K562 (cell line): ENCODE measurements at regions not wholly inside any gene's neighbourhood (a gene's known extent, or its start where the extent isn't known, plus 50 kb on each side); places are given as distances from the start of the nearest gene placed in this dataset.

Experiments
- ATAC-seq: fragments of 200-7000 bp; cut with Tn5 transposase; 3 replicates; pipeline ENCODE4 v1.9.1; 2020; ENCODE audit warnings: moderate library complexity
- BruUV-seq: library from RNA; stranded (reverse); fragments of 400-500 nt; replicated peaks from 2 replicates; lab custom pipeline; 2021; lab: Mats Ljungman, UMichigan
- CTCF ChIA-PET: fragments of 300-600 bp; formaldehyde crosslinking; extraction: SDS; loops from one replicate; lab custom pipeline; 2021; ENCODE audit warnings: low intra/inter-chr PET ratio; lab: Yijun Ruan, JAX
- POLR2A ChIA-PET: fragments of 300-600, 350-650 bp; sonication (Branson Sonifier 250); formaldehyde crosslinking; extraction: SDS; loops from one replicate; lab custom pipeline; 2021; ENCODE audit warnings: antibody characterized with exemption, inconsistent platforms; lab: Yijun Ruan, JAX
- DNase-seq, 4 experiments: peaks; one replicate each; pipeline versions ENCODE4 v3.0.0 to v3.0.0-alpha.2; 2011 to 2018; ENCODE audit warnings: low spot score in 3 of 4, mixed read lengths in 3 of 4; ENCODE audit errors: extremely low read depth in 1 of 4
- FAIRE-seq: peaks from 2 replicates; lab custom pipeline; 2011; peaks lifted over from hg19 to GRCh38; lab: Jason Lieb, UNC
- H2AFZ ChIP-seq: 2 replicates; pipeline ENCODE4 v1.6.0; 2011; ENCODE audit warnings: low read depth, low read length, control low read depth, inconsistent platforms
- H3K27ac ChIP-seq: fragments of 200-600 bp; 3 replicates; pipeline ENCODE4 v1.8.0; 2011; ENCODE audit warnings: low read depth, mild to moderate bottlenecking, control low read depth, inconsistent platforms, low read length, moderate library complexity, mixed read lengths; ENCODE audit errors: extremely low read depth
- H3K27me3 ChIP-seq, 2 experiments: fragments of 300-600 bp in 1 of 2; 2 replicates in 1 of 2; 3 replicates in 1 of 2; pipeline versions ENCODE4 v1.6.0 to v1.8.0; 2011; ENCODE audit warnings: inconsistent platforms in 2 of 2, low read length in 2 of 2, mild to moderate bottlenecking in 1 of 2, mixed read lengths in 1 of 2, moderate library complexity in 1 of 2; ENCODE audit not compliant: control insufficient read depth in 2 of 2, insufficient read depth in 2 of 2
- H3K36me3 ChIP-seq: fragments of 300-600 bp; 3 replicates; pipeline ENCODE4 v1.8.0; 2011; ENCODE audit warnings: mild to moderate bottlenecking, low read length, inconsistent platforms; ENCODE audit not compliant: control insufficient read depth, insufficient read depth
- H3K4me1 ChIP-seq, 2 experiments: fragments of 200-600 bp in 1 of 2; replicated peaks in 1 of 2; 2 replicates in 1 of 2; 3 replicates in 1 of 2; pipeline versions ENCODE4 v1.5.1 to v1.8.0; 2011; ENCODE audit warnings: inconsistent platforms in 2 of 2, low read length in 2 of 2, mild to moderate bottlenecking in 1 of 2, mixed read lengths in 1 of 2, moderate library complexity in 1 of 2; ENCODE audit not compliant: control insufficient read depth in 2 of 2, insufficient read depth in 2 of 2
- H3K4me2 ChIP-seq: 2 replicates; pipeline ENCODE4 v1.6.1; 2011; ENCODE audit warnings: low read length, control low read depth, inconsistent platforms, mixed read lengths; ENCODE audit not compliant: insufficient read depth
- H3K4me3 ChIP-seq: fragments of 200-600 bp; sonication (generic), shearing (Covaris generic); 2 replicates; pipeline ENCODE4 v1.5.1; 2016; ENCODE audit warnings: control low read depth, inconsistent platforms
- H3K79me2 ChIP-seq: fragments of 200-600 bp; 3 replicates; pipeline ENCODE4 v1.8.0; 2011; ENCODE audit warnings: low read length, inconsistent platforms; ENCODE audit not compliant: control insufficient read depth, insufficient read depth
- H3K9ac ChIP-seq, 2 experiments: 2 replicates each; pipeline versions ENCODE4 v1.6.0 to v1.6.1; 2011; ENCODE audit warnings: low read depth in 2 of 2, low read length in 2 of 2, control low read depth in 1 of 2, inconsistent platforms in 1 of 2, mild to moderate bottlenecking in 1 of 2, mixed read lengths in 1 of 2; ENCODE audit not compliant: insufficient read depth in 1 of 2
- H3K9me1 ChIP-seq: one replicate; pipeline ENCODE4 v1.6.0; 2011; ENCODE audit warnings: inconsistent platforms, mild to moderate bottlenecking, low read length, moderate library complexity; ENCODE audit not compliant: control insufficient read depth, insufficient read depth
- H3K9me3 ChIP-seq: replicated peaks from 2 replicates; pipeline ENCODE4 v1.5.1; 2011; ENCODE audit warnings: low read depth, low read length, inconsistent platforms; ENCODE audit not compliant: control insufficient read depth, insufficient read depth
- H4K20me1 ChIP-seq: replicated peaks from 2 replicates; pipeline ENCODE4 v1.6.1; 2011; ENCODE audit warnings: low read length, inconsistent platforms, mixed read lengths; ENCODE audit not compliant: control insufficient read depth, insufficient read depth
- ADNP ChIP-seq: fragments of 200-800 bp; sonication (Bioruptor generic); IDR thresholded peaks from 2 replicates; pipeline ENCODE4 v1.6.1; 2016; ENCODE audit warnings: missing genetic modification characterization, missing compliant biosample characterization
- CHD2 ChIP-seq: IDR thresholded peaks from 2 replicates; pipeline ENCODE4 v1.6.1; 2011; ENCODE audit warnings: low read depth, low read length
- ELK1 ChIP-seq: sonication (generic); formaldehyde crosslinking; IDR thresholded peaks from 2 replicates; pipeline ENCODE4 v1.8.1; 2022; ENCODE audit warnings: missing genetic modification reagents
- FOXA1 ChIP-seq: fragments of 450-650 bp; IDR thresholded peaks from 2 replicates; pipeline ENCODE4 v1.6.1; 2016; ENCODE audit warnings: mild to moderate bottlenecking, borderline replicate concordance
- HDGF ChIP-seq: fragments of 450-650 bp; IDR thresholded peaks from 2 replicates; pipeline ENCODE4 v1.6.1; 2016
- LEF1 ChIP-seq: fragments of 450-650 bp; IDR thresholded peaks from 2 replicates; pipeline ENCODE4 v1.6.1; 2016; ENCODE audit warnings: mild to moderate bottlenecking
- NFE2 ChIP-seq: IDR thresholded peaks from 2 replicates; pipeline ENCODE4 v1.6.1; 2014; ENCODE audit warnings: antibody characterized with exemption, low read depth
- PTRF ChIP-seq: fragments of 450-650 bp; IDR thresholded peaks from 2 replicates; pipeline ENCODE4 v1.6.1; 2016; ENCODE audit warnings: mild to moderate bottlenecking, missing genetic modification characterization, missing compliant biosample characterization
- SAFB ChIP-seq: fragments of 200-400 bp; formaldehyde crosslinking; IDR thresholded peaks from 2 replicates; pipeline ENCODE4 v1.6.1; 2017; ENCODE audit warnings: low read depth, low read length, borderline replicate concordance
- TSHZ1 ChIP-seq: fragments of 250-450 bp; sonication (Bioruptor Pico); IDR thresholded peaks from 2 replicates; pipeline ENCODE4 v1.4.0; 2020; ENCODE audit warnings: mild to moderate bottlenecking, moderate library complexity
- ZBTB33 ChIP-seq: sonication (generic); formaldehyde crosslinking; IDR thresholded peaks from 2 replicates; pipeline ENCODE4 v1.8.1; 2023; ENCODE audit warnings: mild to moderate bottlenecking, missing genetic modification reagents
- ZNF644 ChIP-seq: fragments of 200-800 bp; sonication (Bioruptor generic); IDR thresholded peaks from 2 replicates; pipeline ENCODE4 v1.6.1; 2016; ENCODE audit warnings: low read depth, missing genetic modification characterization, missing compliant biosample characterization
- WGBS: fragments of 100-300 bp; shearing (Covaris generic); methylation state at CpG from one replicate; pipeline ENCODE4 v1.1.6; 2016; ENCODE audit warnings: low coverage, mixed read lengths; ENCODE audit not compliant: insufficient coverage; ENCODE audit errors: missing lambda C conversion rate; 5-methylcytosine and 5-hydroxymethylcytosine counted together
- in situ Hi-C: fragments of 300-500 bp; cut with MboI; formaldehyde crosslinking; loops from 4 replicates; pipeline ENCODE4 v1.15.0; 2018; ENCODE audit warnings: inconsistent platforms, mixed read lengths
- intact Hi-C: fragments of 100-400 bp; cut with micrococcal nuclease; formaldehyde crosslinking; loops from 2 replicates; pipeline ENCODE4 v1.14.2; 2022

DNA sequence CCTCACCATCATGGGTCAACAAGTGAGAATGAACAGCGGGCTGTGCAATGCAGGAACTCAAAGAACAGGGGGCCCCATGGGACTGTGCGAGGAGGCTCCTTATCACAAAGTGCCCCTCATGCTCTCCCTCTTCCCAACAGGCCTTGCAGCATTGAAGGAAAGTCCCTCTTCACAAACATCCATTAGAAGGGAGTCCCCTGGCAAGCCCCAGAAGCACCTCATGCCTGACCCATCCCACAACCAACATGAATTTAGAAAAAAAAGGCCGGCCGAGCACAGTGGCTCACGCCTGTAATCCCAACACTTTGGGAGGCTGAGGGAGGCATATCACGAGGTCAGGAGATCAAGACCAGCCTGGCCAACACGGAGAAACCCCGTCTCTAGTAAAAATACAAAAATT, 122.6 kb upstream of the FSTL4 start:
- no peak overlapping the region for H2AFZ ChIP-seq
- POLR2A ChIA-PET = interaction anchor here (0.6 to 0.8 kb wide), 3 partner anchors 15 to 417 kb away, joined by 3 read pairs; no protein-coding TSS in a partner anchor
- H3K9me1 ChIP-seq = no peaks in the 10 kb centered on the region
- no peak overlapping the region for H3K27ac ChIP-seq
- H4K20me1 ChIP-seq = no peaks in the 10 kb centered on the region
- no peak overlapping the region for H3K9ac ChIP-seq
- no peaks in the 10 kb centered on the region for H3K79me2 ChIP-seq
- CTCF ChIA-PET = no interaction called here
- no peak for TF ChIP-seq PTRF (tag)
- no peak for TF ChIP-seq TSHZ1 (CRISPR knock-in tag)
- TF ChIP-seq NFE2 = no peak
- no peak for TF ChIP-seq SAFB
- no peak for TF ChIP-seq CHD2
- TF ChIP-seq HDGF = no peak
- TF ChIP-seq ADNP = no peak
- TF ChIP-seq ELK1 (CRISPR knock-in tag) = no peak
- no peak for TF ChIP-seq FOXA1
- no peak for TF ChIP-seq ZNF644 (tag)
- TF ChIP-seq LEF1 = no peak
- TF ChIP-seq ZBTB33 = no peak
- no peaks in the 10 kb centered on the region for H3K9me3 ChIP-seq
- BruUV-seq = no TSS peak
- peaks cover 3 to 16% of the 10 kb centered on the region in 2 experiments; a peak in 1 of 5 replicates for H3K27me3 ChIP-seq
- no peaks in the 10 kb centered on the region for H3K36me3 ChIP-seq
- intact Hi-C loops (loop anchor here (5.0 kb wide), 1 partner anchor 207 kb away; no protein-coding TSS in a partner anchor), in situ Hi-C loops (no loop called here)
- ATAC-seq (no peak), FAIRE-seq (no peak), DNase-seq (no peak)
- no peak overlapping the region for H3K4me2 ChIP-seq
- H3K4me1 ChIP-seq = no peaks in the 10 kb centered on the region
- WGBS = 2% methylated on average over 7 of the region's 8 CpGs
- H3K4me3 ChIP-seq = no peak overlapping the region
